GM18511 (cell line): ENCODE measurements at regions not wholly inside any gene's neighbourhood (a gene's known extent, or its start where the extent isn't known, plus 50 kb on each side); places are given as distances from the start of the nearest gene placed in this dataset.

ENCODE experiments used
- ATAC-seq: cut with Tn5 transposase; IDR thresholded peaks from one replicate; pipeline ENCODE4 v1.9.1; 2021; ENCODE audit warnings: mild to moderate bottlenecking, moderate library complexity; ENCODE audit not compliant: unreplicated experiment

- ATAC-seq = no peak
These were observed 744.4 kb upstream of the EEF2KMT start for GRCh38 chr16:5841974-5842373.

- ATAC-seq = no peak
These were observed 741.1 kb upstream of the EEF2KMT start for GRCh38 chr16:5838725-5839124.

DNA sequence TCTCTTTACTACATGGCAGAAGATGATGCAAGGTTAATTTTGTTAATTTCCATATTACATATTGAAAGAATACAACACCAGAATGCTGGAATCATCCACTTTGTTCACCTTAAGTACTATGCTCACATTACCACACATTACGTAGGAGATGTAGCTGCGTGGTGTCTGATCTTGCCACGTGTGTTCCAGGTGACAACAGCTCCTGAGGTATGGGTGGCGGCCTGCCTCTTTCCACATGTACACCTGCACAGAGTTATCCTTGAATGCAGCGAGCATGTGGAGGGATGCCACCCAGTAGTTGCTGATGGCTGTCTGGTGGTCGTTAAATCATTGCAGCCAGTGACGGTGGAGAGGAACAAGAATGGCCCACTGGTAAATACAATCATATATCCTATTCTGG lies 740.5 kb upstream of the EEF2KMT start:
- ATAC-seq = no peak

- ATAC-seq = no peak
These were observed 739.5 kb upstream of the EEF2KMT start for GRCh38 chr16:5837007-5837670.

DNA sequence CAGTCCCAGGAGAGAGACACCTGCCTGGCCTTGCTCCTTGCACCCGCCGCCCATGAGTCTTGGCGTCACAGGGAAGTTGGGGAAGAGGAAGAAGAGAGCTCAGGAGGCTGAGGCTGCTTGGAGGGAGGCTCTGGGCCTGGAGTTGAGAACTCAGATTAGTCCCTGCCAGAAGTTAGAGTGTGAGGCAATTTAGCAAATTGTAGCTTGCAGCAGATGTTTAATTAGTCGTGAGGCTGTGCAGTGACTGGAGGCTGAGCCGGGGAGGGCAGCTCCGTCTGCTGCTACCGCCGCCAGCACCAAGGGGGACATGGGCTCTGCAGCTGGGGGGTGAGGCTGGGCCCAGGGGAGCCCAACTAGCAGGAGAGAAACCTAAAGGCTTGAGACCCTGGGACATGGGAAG lies 738.3 kb upstream of the EEF2KMT start:
- ATAC-seq = no peak

GRCh38 chr16:5826332-5826731 lies 728.7 kb upstream of the EEF2KMT start:
- no peak for ATAC-seq

DNA sequence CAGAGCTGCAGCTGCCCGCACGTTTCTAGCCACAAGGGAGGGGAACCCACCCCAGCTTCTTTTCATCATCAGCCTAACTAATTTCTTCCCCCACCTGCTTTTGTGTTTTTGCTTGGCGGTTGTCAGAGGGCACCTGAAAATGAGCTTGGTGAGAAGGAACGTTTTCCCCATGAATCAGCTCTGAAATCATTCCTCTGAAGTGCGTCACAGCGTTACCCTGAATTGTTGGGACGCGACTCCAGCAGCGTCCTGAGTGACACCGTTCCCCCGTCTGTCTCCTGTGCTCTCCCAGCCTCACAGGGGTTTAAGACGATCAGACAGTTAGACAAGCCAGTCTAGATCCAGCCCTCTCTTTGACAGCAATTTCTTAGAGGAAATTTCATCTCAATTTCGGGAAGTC lies 722.9 kb upstream of the EEF2KMT start:
- no peak for ATAC-seq

DNA sequence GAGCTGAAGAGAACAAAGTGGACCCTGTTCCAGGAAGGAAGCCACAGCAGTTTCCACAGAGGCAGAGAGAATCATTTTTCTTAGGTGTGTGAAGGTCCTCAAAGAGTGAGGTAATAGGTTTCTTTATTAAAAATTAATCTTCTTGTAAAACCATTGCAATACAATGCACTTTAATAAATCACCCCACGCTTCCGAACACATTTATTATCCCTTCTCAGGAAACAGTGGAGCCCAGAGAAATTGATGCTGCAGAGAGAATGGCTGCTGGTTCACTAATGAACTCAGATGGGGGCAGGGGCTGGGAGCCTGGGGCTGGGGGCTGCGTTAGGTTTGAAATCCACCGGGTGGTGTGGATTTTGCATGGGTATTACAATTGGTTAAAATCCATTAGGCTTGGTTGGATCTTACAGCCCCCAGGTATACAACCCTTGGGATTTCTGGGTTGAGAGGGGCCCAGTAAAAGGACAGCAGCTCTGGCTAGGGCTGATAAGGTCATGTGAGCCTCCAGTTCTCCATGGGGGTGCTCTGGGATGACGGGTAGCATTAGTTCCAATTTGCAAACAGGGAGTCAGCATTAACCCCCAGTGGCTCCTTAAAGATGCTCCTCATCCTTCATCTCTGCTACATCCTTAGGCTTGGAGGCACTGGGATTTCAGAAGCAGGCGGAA lies 718.1 kb upstream of the EEF2KMT start:
- no peak for ATAC-seq

- no peak for ATAC-seq
These were observed 703.8 kb upstream of the EEF2KMT start for GRCh38 chr16:5801396-5801795.

GRCh38 chr16:5793556-5793955 lies 696.0 kb upstream of the EEF2KMT start:
- ATAC-seq = no peak

DNA sequence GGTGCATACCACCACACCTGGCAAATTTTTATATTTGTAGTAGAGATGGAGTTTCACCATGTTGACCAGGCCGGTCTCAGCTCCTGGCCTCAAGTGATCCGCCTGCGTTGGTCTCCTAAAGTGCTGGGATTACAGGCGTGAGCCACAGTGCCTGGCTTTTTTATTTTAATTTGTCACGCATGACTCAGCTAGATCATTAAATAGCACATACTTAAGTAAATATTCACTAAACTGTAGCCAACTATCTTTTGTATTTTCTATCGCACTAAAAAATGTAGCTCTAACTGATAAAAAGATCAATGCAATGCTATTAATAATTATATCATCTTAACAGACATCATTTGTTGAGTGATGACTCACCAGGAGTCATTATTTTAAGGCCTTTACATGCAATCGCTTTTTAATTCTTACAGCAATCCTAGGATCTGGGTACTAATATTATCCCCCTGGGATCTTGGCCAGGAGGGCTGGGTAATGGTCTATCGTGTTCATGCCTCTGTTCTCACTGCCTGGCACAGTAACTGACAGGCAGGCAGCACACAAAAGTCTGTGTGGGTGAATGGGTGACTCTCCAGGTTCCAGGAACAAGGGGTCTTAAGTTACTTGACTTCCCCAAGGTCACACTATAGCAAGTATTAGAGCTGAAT lies 693.5 kb upstream of the EEF2KMT start:
- ATAC-seq = no peak

GRCh38 chr16:5790512-5790911 lies 692.9 kb upstream of the EEF2KMT start:
- no peak for ATAC-seq

DNA sequence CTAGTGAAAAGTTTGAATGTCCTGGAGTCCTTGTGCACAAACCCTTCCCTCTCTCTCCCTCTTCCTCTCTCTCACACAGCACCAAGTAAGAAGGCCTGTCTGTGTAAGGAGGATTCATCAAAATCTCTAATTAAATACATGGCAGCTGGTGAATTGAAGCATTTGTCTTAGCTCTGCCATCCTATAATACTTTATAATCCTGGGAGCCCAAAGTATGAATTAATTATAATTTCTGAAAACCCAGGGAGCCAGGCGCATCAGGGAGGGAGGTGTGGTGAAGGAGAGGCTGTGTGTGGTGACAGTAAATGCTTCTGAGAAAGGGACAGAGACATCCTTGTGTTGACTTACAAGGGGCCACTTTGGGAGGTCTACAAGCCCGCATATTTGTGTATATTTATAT lies 691.4 kb upstream of the EEF2KMT start:
- ATAC-seq = no peak

GRCh38 chr16:5781436-5781835 lies 683.8 kb upstream of the EEF2KMT start:
- ATAC-seq = no peak

GRCh38 chr16:5776876-5777275 lies 679.3 kb upstream of the EEF2KMT start:
- no peak for ATAC-seq

GRCh38 chr16:5775916-5776315 lies 678.3 kb upstream of the EEF2KMT start:
- ATAC-seq = no peak

GRCh38 chr16:5770118-5770517 lies 672.5 kb upstream of the EEF2KMT start:
- ATAC-seq = no peak

GRCh38 chr16:5769513-5769912 lies 671.9 kb upstream of the EEF2KMT start:
- no peak for ATAC-seq

GRCh38 chr16:5768445-5768844 lies 670.9 kb upstream of the EEF2KMT start:
- no peak for ATAC-seq

DNA sequence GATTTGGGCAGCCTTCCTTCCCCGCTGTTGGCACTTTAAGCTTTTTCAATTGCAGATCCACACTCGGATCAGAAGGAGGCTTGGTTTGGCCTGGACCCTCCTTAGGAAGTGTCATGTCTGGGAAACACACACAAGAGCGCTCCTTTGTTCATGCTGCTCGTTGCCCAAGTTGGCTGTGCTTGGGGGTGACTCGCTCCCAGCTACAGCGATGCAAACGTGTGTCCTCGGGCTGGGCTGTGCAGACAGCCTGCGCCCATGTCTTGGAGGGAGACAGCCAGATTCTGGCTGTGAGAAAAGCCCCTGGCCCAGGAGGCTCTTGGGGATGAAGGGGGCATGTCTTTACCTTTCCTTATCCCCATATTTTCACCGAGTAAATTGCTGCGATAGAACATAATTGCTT lies 665.6 kb upstream of the EEF2KMT start:
- ATAC-seq = no peak

GRCh38 chr16:5762362-5762761 lies 664.8 kb upstream of the EEF2KMT start:
- no peak for ATAC-seq

DNA sequence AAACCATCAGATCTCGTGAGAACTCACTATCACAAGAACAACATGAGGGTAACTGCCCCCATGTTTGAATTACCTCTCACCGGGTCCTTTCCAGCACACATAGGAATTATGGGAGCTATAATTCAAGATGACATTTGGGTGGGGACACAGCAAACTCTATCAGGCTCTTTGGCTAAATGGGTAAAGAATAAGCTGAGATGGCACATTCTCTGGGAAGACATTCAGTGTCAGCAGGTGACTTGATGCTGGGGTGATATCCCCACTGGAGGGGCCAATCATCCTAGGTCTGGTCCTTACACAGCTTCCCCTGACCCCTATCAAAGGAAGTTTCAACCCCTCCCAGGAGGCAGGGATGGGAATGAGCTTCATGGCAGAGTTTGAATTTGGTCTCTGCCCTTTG lies 664.0 kb upstream of the EEF2KMT start:
- no peak for ATAC-seq
